ENCODE measurements at regions not wholly inside any gene's neighbourhood (a gene's known extent, or its start where the extent isn't known, plus 50 kb on each side); places are given as distances from the start of the nearest gene placed in this dataset.

- FAIRE-seq (no peak), DNase-seq (ENCODE audit: low spot score) (no peak)
Observed at GRCh38 chr5:10077791-10078545, 171.7 kb downstream of the ATPSCKMT start.

- DNase-seq (ENCODE audit: low spot score) (no peak), FAIRE-seq (no peak)
Observed at GRCh38 chr5:10073441-10074104, 176.1 kb downstream of the ATPSCKMT start.

DNA sequence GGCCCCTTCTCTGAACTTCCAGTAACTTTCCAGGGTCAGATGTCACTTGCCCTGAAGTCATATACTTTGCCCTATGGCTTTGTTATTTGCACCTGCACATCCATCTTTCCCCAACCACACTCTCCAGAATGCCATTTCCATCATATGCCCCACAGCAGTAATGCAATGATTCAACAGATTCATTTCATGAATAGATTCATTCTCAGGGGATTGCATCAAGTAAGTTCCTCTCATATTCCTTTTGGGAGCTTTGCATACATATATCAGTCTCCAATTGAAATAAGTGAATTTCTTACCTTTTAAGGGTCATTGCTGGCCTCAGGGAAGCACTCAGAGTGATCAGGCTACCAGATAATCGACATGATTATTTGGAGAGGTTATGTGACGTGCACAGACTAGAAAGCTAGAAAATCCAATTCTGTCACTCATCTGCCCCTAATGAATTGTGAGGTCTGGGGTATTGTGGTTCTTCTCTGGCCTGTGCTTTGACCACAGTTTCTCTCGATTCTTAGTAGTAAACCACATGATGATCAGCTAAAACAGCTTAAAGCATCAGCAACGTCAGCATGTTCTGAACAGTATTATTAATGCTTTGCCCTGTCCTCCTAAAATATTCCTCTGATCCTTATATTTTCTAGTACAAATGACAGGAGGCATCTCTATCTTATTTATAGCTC, 179.9 kb downstream of the ATPSCKMT start:
- FAIRE-seq: no peak

DNA sequence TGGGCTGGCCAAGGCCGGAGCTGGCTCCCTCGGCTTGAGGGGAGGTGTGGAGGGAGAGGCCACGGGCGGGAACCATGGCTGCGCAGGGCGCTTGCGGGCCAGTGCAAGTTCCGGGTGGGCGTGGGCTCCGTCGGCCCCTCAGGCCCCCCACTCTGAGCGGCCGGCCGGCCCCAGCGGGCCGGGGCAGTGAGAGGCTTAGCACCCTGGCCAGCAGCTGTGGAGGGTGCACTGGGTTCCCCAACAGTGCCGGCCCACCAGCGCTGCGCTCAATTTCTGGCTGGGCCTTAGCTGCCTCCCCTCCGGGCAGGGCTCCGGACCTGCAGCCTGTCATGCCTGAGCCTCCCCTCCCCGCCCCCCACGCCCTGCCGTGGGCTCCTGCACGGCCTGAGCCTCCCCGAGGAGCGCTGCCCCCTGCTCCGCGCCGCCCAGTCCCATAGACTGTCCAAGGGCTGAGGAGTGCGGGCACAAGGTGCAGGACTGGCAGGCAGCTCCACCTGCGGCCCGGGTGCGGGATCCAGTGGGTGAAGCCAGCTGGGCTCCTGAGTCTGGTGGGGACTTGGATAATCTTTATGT, 184.2 kb downstream of the ATPSCKMT start:
- no peak for FAIRE-seq
- no peak for DNase-seq (ENCODE audit: low spot score)

More for the DNA sequence above, 179.9 kb downstream of the ATPSCKMT start:
- DNase-seq (ENCODE audit: low spot score): no peak

DNA sequence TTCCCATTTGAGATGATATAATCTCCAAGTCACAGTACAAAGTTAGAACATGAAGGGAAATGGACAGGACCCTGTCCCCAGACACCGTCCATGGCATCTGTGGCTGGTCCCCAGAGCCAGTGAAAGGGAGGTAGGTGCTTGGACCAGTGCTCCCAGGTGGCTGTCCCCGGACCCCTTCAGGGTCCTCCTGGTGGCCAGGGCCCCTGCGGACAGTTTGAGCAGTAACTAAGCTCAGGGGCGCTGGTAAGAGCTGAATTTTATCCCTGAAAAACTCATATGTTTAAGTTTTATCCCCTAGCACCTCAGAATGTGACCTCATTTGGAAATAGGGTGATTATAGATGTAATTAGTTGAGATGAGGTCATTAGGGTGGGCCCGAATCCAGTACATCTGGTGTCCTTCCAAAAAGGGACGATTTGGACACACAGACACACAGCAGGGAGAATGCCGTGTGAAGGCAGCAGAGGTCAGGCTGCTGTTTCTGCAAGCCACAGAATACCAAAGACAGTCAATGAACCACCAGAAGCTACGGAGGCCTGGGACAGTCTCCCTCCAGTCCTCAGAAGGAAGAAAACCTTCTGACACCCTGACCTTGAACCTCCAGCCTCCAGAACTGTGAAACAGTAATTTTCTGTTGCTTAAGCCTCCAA, 185.0 kb downstream of the ATPSCKMT start:
- FAIRE-seq: no peak
- no peak for DNase-seq (ENCODE audit: low spot score)

GRCh38 chr5:10063997-10064396, 185.7 kb downstream of the ATPSCKMT start:
- DNase-seq (ENCODE audit: low spot score) (no peak), FAIRE-seq (no peak)

DNA sequence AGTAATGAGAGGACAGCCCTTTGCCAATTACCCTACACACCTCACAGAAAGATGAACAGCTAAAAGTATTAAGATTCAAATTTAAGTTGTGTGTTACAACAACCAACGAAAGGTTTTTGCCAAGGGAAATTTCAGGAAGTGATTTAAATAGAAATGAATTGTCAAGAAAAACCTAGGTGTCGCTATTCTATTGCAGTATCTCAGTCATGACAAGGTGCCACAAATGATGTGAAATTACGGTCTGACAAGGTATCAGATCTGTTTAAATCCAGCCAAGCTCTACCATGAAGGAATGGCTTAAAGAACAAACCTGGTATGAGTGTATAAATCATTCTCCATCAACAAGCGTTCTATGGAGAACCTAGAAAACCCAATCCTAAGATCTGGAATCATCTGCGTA, 189.7 kb downstream of the ATPSCKMT start:
- FAIRE-seq: no peak

GRCh38 chr5:10059556-10059955, 190.1 kb downstream of the ATPSCKMT start:
- FAIRE-seq: no peak

More for the DNA sequence above, 189.7 kb downstream of the ATPSCKMT start:
- no peak for DNase-seq (ENCODE audit: low spot score)

DNA sequence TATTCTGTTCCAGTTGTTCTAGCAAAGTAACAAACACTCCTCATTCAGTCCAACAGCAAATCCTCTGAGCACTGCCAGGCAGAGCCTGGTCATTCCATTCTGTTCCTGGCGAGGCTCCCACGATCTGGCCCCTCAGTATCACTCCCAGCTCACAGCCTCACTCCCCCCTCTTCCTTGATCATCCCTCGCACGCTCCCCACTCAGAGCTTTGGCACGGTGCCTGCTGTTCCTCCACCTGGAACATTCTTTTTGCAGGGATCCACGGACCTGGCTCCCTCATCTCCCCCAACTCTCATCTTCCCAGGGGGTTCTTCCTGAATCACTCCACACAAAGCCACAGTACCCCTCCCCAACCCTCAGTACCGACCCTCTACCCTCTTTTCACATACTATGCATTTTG, 192.3 kb downstream of the ATPSCKMT start:
- FAIRE-seq (no peak), DNase-seq (ENCODE audit: low spot score) (no peak)

More at GRCh38 chr5:10059556-10059955, 190.1 kb downstream of the ATPSCKMT start:
- peak; percentile 31 for DNase-seq (ENCODE audit: low spot score)

GRCh38 chr5:10056228-10056760, 193.4 kb downstream of the ATPSCKMT start:
- DNase-seq (ENCODE audit: low spot score) (no peak), FAIRE-seq (no peak)

- DNase-seq (ENCODE audit: low spot score) (no peak), FAIRE-seq (no peak)
Observed at GRCh38 chr5:10049858-10050455, 199.7 kb downstream of the ATPSCKMT start.

GRCh38 chr5:10046676-10047075, 203.0 kb downstream of the ATPSCKMT start:
- FAIRE-seq: no peak
- DNase-seq (ENCODE audit: low spot score): no peak

GRCh38 chr5:10045376-10045775, 204.3 kb downstream of the ATPSCKMT start:
- FAIRE-seq (no peak), DNase-seq (ENCODE audit: low spot score) (no peak)

DNA sequence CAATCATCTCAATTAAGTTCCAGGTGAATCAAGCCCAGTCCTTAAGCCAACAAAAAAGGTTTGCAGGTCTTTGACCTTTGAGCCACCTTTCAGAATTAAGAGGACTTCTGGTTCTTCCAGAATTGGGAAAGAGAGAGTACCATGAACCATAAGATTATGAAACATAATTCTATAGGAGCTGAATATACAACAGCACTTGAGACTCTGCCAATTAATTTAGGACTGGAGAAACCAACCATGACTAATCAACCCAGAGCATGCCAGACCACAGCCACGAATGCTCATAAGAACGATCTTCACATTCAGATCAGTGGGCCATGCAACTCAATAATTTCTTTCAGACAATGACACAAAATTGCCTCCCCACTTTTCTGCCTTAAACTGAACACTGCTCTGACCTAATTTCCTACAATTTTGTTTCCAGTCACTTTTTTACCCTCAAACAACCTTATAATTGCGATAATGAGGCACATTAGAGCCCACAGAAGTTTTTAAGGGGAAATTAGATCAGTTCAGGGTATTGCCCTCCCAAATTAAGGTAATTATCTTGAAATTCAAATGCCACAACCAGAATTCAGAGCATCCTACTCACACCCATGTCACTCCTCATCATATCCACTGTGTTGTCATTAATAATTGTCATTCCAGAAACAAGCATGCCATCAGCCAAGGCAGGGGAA, 213.4 kb downstream of the ATPSCKMT start:
- DNase-seq (ENCODE audit: low spot score) (no peak), FAIRE-seq (no peak)

DNA sequence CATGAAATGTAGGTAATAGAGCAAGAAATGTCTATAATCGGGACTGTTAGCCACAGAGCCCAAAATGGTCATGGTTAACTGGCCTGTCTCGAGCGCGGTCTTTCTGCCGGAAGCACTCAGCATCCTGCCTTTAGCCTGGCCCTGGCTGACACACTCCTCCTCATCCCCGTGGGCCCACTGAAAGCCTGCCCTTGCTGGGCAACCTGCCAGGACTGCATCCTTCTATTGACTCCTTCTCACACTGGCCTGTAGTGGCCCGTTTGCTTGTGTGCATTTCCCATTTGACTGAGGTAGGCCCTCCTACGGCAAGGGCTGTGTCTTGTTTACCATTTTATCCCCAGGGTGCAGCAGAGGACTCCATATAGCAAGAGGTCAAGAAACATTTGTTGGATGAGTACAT, 215.7 kb downstream of the ATPSCKMT start:
- no peak for DNase-seq (ENCODE audit: low spot score)
- FAIRE-seq: peak; percentile 17

GRCh38 chr5:10031817-10032216, 217.9 kb downstream of the ATPSCKMT start:
- FAIRE-seq (no peak), DNase-seq (ENCODE audit: low spot score) (no peak)

DNA sequence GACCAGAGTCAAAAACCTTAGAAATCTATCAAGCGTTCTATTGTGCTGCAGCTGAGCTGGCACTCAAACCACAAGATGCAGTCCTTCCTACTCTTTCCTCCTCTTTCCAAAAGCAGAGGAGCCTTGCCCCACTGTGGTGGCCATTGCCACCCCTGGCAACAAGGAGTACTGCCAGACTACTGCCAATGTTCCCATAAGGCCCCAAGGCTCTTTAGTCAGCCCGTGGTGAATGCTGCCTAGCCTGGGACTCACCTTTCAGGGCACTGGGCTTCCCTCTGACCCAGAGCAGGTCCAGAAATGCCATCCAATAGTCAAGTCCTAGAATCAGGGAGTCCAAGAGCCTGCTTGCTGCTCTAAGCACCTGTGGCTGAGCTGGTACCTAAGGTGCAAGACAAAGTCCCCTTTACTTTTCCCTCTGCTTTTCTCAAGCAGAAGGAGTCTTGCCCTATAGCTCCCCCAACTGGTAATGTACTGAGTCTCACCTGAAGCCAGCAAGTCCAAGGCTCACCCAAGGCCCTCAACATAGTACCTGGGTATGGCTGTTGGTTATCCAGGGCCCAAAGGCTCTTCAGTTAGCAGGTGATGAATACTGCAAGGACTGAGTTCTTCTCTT, 219.4 kb downstream of the ATPSCKMT start:
- DNase-seq (ENCODE audit: low spot score) (no peak), FAIRE-seq (no peak)

GRCh38 chr5:10023494-10023893, 226.2 kb downstream of the ATPSCKMT start:
- DNase-seq (ENCODE audit: low spot score) (no peak), FAIRE-seq (no peak)

- DNase-seq (ENCODE audit: low spot score) (no peak), FAIRE-seq (no peak)
Observed at GRCh38 chr5:10021248-10021647, 228.4 kb downstream of the ATPSCKMT start.

GRCh38 chr5:10019236-10019635, 230.5 kb downstream of the ATPSCKMT start:
- FAIRE-seq (no peak), DNase-seq (ENCODE audit: low spot score) (no peak)

All from urothelium cell line (cell line).